Tibial nerve (tissue), 3 donors: ENCODE measurements at regions not wholly inside any gene's neighbourhood (a gene's known extent, or its start where the extent isn't known, plus 50 kb on each side); places are given as distances from the start of the nearest gene placed in this dataset.

Source experiments
- EP300 ChIP-seq, 2 donors: sonication (generic); formaldehyde crosslinking; IDR thresholded peaks; one replicate each; pipeline ENCODE4 v1.6.1; 2017; ENCODE audit warnings: antibody characterized with exemption in 2 of 2, mild to moderate bottlenecking in 1 of 2
- POLR2A ChIP-seq, 2 donors: fragments of 450-650 bp; IDR thresholded peaks; one replicate each; pipeline ENCODE4 v1.6.1; 2017; ENCODE audit warnings: antibody characterized with exemption in 2 of 2, mild to moderate bottlenecking in 2 of 2, moderate library complexity in 2 of 2

GRCh38 chr5:107119656-107120055 is 551.1 kb downstream of the EFNA5 start:
- no peak for TF ChIP-seq EP300 (IDR thresholded peaks at IDR 0.05)
- no peak for TF ChIP-seq POLR2A (IDR thresholded peaks at IDR 0.05)
